HG02973 (cell line): ENCODE measurements at regions not wholly inside any gene's neighbourhood (a gene's known extent, or its start where the extent isn't known, plus 50 kb on each side); places are given as distances from the start of the nearest gene placed in this dataset.
"Not testable (repeated sequence)": the region's sequence is repeated elsewhere in the genome, so short reads cannot be mapped to it uniquely, and the experiment has no call there.

Experiments used
- ATAC-seq: cut with Tn5 transposase; IDR thresholded peaks from one replicate; pipeline ENCODE4 v1.9.1; 2021; ENCODE audit warnings: moderate library complexity; ENCODE audit not compliant: unreplicated experiment

DNA sequence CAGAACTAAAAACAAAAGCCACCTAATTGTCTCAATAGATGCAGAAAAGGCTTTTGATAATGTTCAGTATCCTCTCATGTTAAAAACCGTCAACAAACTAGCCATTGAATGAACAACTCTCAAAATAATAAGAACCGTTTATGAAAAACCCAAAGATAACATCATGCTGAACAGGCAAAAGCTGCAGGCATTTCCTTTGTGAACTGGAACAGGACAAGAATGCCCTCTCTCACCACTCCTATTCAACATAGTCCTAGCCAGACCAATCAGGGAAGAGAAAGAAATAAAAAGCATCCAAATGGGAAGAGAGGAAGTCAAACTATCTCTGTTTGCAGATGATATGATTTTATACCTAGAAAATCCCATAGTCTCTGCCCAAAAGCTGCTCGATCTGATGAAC lies 179.6 kb upstream of the EDNRB start:
- no peak for ATAC-seq

GRCh38 chr13:78096221-78096620 lies 177.6 kb upstream of the EDNRB start:
- no peak for ATAC-seq

DNA sequence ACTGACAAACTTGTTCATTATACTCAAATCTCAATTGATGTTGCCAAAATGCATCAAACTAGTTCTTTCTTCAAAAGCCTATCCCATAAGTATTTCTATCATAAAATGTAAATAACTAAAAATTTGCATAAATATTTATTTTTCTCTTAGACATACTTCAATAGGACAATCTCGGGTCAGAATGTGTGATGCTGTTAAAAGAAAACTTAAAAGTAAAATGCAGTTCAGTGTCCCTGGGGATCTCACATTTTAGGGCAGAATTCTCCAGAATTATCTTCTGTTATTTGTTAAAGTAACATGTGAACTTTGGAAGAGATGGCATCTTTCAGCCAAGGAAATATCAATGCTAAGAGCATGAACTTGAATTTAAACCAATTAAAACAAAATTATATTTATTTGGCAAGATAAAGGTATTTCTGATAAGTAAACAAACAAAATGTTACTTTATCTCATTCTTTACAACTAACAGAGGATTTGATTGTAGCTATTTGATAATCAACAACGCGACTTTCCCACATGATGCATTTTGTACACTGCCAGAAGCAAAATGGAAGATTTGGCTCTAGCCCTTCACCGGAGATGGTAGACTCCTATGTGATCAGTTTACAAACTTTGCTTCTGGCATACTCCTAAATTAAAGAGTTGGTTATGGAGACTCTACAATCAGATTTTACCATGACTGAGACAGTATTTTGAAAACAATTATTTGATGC lies 169.5 kb upstream of the EDNRB start:
- ATAC-seq = no peak

- ATAC-seq = no peak
These were observed 167.0 kb upstream of the EDNRB start for GRCh38 chr13:78085434-78086225.

GRCh38 chr13:78084401-78084800 lies 165.8 kb upstream of the EDNRB start:
- no peak for ATAC-seq

DNA sequence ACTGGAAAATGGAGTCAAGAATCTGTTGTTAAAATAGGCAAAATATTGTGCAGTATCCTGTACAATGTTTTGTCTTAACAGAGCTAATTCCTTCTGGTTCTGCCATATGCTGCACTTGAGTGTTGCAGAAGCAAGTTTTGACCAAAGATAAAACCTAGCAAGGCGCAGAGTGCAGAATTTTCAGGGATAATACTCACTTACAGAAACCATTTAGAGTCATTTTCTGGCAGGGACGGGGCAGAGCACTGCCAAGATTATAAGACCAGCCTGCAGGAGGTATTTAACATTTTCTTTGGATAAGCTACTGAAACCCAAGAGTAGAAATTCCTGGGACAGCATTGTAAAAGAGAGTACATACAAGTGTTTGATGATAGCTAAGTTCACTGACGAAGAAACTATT lies 159.5 kb upstream of the EDNRB start:
- ATAC-seq = no peak

- ATAC-seq = no peak
These were observed 148.7 kb upstream of the EDNRB start for GRCh38 chr13:78067290-78067689.

DNA sequence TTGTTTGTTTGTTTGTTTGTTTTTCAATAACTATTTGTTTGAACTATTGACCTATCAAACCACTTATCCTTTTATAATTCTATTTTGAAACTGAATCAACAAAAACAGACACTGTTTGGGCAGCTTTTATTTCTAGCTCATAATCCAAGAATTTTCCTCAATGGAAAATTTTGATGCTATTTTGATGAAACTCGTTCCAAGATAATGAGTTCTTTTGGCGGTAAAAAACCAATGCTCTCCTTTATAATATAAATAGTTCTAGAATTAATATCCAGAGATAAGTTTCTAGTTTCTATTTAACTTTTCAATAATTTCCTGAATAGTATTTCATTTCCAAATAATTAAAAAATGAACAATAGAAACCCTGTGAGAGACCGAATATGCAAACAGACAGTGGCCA lies 146.5 kb upstream of the EDNRB start:
- no peak for ATAC-seq

DNA sequence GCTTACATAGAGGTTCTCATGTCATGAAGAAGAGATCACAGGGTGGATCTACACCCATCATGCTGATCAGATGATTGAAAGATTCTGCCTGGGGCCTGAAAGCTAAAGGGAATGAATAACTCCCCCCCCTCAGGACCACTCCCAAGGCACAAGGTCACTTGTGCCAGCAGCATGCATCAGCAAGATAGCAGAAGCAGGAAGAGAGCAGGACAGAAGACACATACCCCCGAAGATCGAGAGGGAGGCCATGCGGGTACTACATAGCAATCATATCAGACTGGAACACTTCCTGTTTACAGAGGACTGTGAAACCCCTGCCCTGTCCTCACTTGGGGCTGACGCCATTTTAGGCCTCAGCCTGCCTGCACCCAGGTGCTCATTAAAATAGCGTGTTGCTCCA lies 143.2 kb upstream of the EDNRB start:
- no peak for ATAC-seq

DNA sequence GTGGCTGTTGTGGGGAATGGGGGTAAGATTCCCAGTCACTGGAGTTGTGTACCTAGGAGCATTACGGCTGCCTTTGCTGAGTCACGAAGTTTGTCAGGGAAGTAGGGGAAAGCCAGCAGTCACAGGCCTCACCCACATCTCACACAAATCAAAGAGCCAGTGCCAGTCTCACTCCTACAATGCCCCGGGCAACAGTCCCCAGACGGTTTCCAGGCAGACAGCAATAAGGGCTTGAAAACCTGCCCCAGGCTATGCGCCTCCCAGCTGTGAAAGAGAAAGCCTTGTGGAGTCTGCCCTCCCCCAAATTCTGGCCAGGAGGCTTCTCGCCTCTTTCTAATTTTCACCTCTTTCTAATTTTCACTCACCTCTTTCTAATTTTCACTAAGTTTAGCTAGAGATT lies 142.3 kb upstream of the EDNRB start:
- no peak for ATAC-seq

- ATAC-seq = not testable (repeated sequence)
These were observed 138.2 kb upstream of the EDNRB start for GRCh38 chr13:78056865-78057264.

- no peak for ATAC-seq
These were observed 135.5 kb upstream of the EDNRB start for GRCh38 chr13:78054157-78054556.

DNA sequence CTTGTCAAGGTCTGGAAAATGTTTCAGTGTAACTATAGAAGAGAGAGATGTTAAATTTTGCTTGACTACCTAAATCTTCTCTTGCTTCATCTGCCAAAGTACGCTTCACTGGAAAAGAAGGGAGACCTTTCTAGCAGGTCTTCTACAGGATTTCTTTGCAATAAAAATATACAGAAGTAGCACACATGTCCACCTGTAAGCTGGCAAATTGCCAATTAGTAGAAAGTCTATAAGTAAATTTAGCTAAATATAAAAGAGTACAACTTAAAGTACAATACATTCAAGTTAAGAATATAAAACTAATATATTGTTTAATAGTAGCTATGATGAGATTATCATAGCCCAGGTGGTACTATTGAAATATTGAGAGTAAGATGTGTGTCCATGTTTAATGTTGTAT lies 128.5 kb upstream of the EDNRB start:
- no peak for ATAC-seq

DNA sequence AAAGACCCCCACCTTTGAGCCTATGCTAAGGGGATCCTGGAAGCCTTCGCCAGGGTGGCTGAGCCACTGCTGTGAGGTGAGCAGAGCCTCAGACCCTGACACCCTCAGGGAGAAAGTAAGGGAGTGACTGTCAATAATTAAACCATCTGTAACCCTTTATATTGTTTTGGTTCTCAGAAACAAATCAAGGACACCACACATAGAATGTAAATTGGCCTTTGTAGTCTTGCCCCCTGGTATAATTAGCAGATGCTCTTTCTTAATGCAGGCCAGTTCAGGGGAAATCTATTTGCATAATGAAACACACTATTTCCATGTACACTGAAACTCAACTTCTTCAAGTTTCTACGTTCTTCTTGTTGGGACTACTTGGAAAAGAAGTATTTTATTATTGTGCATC lies 127.7 kb upstream of the EDNRB start:
- peak; percentile 64 for ATAC-seq

GRCh38 chr13:78045916-78046315 lies 127.3 kb upstream of the EDNRB start:
- peak; percentile 31 for ATAC-seq

DNA sequence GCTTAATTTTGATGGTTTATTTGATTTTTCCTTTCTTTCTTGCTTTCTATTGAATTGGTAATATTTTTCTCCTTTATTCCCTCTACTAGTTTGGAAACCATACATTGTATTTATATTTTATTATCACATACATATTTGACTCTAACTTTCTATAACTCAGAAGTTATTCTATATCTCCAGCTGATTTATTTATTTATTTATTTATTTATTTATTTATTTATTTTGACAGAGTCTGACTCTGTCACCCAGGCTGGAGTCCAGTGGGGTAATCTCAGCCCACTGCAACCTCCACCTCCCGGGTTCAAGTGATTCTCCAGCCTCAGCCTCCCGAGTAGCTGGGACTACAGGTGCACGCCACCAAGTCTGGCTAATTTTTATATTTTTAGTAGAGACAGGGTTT lies 122.7 kb upstream of the EDNRB start:
- not testable (repeated sequence) for ATAC-seq

DNA sequence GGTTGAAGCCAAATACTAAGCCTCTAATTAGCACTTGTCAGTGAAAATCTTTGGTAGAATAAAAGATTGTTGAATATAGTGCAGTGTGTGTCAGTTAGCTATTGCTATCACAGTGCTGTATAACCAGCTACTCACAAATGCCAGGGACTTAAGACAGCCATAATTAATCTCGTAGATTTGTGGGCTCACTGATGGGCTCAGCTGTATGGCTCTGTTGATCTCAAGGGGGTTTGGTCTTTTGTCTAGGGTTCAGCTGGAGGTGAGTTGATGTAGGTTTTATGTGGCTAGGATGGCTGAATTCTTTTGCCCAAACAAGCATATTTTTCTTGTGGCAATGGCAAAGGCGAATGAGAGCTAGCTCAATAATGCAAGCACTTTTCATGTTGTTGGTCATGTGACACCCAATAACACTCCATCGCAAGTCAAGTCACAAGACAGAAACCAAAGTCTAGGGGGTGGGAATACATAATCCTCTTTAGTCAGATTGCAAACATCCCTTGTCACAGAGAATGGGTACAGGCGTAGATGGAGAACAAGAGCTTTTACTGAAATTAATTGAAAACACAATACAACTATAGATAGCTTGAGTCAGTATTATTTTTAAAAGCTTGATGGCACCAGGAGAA lies 121.7 kb upstream of the EDNRB start:
- ATAC-seq = no peak

DNA sequence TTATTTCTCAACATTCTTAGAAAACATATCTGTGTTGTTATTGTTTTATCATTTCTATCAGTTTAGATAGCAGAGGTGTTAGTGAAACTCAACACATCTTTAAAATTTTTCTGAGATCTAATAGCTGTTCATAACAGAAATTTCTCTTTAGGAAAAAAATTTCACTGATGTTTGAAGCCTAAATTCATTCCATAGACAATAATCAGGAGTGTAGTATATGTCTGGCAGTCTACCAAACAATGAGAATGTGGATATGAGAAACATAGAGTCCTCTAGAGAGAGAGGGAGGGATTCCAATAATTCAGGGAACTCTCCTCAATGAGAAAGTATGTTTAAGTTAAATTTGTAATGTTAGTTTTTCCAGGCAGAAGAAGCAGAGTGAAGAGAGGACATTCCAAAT lies 118.2 kb upstream of the EDNRB start:
- no peak for ATAC-seq

DNA sequence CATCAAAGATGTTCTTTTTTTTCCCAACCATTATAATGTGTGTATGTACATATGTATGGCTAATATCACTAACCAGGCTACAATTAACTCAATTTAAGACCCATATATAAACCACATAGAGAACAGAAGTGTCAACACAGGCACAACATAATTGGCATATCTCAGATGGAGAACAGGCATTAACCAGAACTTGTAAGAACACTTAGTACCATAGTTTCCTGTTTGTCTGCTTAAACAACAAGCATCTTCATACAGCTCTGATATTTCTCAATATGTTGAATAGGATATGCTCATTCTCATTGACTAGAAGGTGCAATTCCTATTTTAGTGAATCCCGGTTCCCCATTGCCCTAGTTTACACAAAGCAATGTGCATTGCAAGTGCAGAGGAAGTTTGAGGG lies 116.9 kb upstream of the EDNRB start:
- ATAC-seq = no peak

GRCh38 chr13:78033509-78033908 lies 114.9 kb upstream of the EDNRB start:
- ATAC-seq = no peak

- ATAC-seq = no peak
These were observed 113.5 kb upstream of the EDNRB start for GRCh38 chr13:78032132-78032531.

GRCh38 chr13:78030341-78030896 lies 111.8 kb upstream of the EDNRB start:
- ATAC-seq = no peak
